ENCODE measurements at regions not wholly inside any gene's neighbourhood (a gene's known extent, or its start where the extent isn't known, plus 50 kb on each side); places are given as distances from the start of the nearest gene placed in this dataset.
A peak's percentile ranks its signal among the peaks of the same experiment; 100 is the strongest.
"Not testable (repeated sequence)": the region's sequence is repeated elsewhere in the genome, so short reads cannot be mapped to it uniquely, and the experiment has no call there.

DNA sequence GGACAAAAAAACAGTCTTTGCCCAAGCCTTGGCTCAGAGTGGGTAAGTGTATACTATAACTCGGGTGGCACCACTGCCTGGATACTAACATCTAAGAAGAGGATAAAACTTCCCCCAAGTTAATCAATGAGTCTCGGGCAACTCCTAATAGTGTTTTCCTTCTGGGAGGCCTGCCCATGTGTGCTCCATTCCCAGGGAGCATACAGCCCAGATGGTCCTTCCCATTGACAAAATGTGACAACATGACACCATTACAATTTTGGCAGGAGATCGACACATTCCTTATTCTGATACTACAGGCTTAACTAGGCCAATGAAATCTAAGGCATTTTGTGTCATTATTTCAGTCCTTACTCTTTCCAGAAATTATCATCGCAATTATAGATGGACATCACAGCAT lies 52.7 kb upstream of the CRIM1 start:
- DNase-seq (ENCODE audit: low spot score): no peak

DNA sequence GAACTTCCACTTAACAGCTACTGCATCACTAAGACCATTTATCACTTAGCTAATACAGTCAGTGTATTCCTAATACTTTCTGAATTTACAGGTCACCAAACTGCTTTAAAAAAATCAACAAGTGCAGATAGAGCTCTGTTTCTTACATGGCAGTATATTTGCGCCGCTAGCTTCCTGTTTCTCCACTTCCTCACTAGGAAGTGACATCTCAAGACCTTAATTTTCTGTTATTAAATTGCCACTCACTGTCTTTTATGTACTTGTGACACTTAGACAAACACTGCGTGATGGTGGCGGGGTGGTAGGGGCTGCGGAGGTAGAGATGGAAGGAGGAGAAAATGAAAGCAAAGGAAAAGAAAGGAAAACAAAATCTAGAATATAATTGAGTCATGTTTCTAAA lies 53.7 kb upstream of the CRIM1 start:
- no peak for DNase-seq (ENCODE audit: low spot score)

DNA sequence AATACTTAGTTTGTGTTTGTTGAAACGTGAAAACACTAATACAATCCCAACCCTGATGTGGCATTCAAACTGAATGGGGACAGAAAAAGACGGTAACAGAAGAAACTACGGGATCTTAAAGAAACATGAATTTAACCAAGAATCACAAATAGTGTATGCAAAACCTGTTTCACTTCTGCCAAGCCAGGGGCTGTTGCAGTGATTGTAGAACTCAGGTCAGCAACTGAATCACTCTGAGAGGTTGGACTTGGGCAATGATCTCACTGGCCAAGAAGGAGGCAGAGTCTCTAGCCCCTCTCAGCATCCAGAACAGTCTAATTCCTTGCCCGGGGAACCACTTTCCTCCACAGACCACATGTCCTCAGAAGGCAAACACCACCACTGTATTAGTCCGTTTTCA lies 54.9 kb upstream of the CRIM1 start:
- no peak for DNase-seq (ENCODE audit: low spot score)

DNA sequence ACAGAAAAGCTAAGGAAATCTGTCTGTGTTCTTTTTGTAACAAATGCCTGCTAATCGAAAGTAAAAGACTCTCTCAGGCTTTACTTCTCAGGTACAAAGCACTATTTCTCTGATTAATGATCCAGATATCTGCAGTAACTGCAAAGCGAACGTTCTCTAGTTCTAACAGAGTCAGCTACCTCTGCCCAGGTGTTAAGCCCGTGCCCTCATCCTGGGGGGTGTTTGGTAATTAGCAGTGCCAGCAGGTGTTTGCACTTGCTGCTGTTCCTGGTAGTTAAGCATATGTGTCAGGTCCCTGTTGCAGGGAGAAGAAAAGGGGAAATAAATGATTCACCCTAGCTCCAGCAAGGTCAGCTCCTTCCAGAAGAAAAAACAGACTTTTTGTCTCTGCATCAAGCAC lies 58.8 kb upstream of the CRIM1 start:
- DNase-seq (ENCODE audit: low spot score): no peak

DNA sequence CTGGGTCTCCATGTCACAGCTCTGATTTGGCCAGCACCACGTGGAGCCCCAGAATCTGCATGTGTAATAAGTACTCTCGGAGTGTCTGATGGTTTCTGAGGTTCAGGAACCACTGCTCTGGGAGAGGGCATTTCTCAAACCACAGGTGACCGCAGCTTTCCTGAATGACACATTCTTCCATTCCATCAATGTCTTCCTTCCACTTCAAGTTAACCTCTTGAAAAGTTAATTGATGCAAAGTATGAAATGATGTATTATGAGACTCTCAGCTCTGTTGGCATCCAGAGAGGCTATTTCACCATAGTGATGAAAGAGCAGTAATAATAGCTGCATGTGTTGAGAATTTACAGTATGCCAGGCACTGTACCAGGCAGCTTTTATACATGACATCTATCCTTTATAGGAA lies 61.3 kb upstream of the CRIM1 start:
- DNase-seq (ENCODE audit: low spot score): no peak

DNA sequence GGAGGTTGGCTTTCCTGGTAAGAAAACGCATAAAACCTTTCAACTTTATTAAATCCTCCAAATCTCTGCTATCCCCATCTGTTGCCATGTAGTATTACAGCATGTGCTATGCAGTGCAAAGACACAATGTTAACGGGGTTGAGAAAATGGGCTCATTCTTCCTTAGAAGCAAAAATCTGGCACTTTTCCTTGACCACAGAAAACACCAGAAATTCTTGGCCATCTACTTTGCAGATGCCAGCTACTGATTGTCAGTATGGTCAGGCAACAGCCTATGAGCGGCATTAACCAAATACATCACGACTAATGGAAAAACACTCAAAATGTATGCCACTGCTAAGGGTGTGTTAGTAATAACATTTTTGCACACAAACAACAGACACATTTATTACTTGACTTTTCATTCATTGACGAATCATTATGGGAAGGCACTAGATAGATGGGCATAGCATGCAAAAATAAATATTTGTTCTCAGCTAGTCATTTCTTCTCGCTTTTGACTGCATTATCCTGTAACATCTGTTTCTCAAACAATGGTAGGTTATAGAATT lies 65.2 kb upstream of the CRIM1 start:
- peak; percentile 39 for DNase-seq (ENCODE audit: low spot score)

DNA sequence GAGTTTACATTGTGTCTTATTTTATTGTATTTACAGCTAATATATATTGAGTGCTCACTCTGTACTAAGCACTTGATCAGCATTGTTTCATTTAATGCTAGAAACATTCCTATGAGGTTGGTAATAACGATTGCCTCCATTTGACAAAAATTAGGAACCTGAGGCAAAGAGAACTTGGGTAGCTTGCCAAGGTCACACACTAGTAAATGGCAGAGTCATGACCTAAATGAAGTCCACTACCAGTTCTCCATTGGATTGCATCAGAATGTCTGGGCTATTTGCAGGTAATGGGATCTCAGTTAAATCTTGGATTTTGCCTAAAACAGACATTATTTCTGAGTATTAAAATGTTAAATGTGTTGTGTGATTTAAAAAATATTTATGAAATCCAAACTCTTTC lies 65.8 kb upstream of the CRIM1 start:
- DNase-seq (ENCODE audit: low spot score): no peak

DNA sequence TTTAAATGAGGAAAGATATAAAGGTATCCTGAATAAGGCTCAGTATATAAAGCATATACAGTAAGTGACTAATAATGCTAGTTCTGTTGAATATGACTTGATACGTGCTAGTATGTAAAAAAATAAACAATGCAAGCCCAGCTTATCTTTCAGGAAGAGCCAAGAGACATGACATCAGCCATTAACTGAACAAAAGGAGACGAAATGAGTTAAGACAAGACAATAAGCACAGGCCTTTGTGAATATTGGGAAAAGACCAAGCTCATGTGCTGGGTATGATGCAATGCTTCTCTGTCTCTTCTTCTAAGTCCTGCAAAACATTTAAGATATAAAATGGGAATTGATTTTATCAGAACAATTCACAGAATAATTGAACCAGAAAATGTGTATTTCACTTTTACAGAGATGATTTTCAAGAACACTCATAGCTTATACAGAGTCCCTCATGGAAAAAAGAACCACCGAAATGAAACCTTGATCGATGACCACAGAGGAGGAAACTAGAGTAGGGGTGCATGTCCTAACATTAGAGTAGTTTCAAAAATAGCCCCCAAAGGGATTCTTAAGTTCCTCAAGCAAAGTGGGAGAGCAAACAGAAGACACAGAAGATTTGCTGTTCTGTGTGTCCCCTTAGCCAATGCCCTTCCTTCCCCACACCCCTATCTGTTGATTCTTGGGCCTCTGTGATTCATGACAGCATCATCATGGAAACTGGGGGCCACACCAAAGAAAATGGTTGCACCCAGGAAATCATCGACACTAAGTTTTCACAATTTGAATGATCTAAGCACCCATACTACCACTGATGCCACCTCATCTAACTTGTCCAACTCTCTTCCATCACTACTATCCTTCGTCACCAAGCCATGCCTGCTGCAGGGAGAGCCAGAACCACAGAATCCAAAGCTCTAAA lies 68.0 kb upstream of the CRIM1 start:
- no peak for DNase-seq (ENCODE audit: low spot score)

DNA sequence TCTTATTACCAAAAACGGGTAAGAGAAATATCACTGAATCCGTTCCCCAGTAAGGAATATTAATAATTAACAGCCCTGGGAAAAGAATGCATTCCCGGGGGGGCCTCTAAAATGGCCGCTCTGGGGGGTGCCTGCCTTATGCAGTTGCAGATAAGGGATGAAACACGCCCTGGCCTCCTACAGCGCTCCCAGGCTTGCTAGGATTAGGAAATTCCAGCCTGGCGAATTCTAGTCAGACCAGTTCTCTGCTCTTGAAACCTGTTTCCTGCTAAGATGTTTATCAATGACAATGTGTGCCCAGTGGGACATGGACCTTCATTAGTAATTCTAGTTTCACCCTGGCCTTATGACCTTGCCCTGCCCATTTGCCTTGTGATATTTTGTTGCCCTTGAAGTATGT lies 76.1 kb upstream of the CRIM1 start:
- not testable (repeated sequence) for DNase-seq (ENCODE audit: low spot score)

DNA sequence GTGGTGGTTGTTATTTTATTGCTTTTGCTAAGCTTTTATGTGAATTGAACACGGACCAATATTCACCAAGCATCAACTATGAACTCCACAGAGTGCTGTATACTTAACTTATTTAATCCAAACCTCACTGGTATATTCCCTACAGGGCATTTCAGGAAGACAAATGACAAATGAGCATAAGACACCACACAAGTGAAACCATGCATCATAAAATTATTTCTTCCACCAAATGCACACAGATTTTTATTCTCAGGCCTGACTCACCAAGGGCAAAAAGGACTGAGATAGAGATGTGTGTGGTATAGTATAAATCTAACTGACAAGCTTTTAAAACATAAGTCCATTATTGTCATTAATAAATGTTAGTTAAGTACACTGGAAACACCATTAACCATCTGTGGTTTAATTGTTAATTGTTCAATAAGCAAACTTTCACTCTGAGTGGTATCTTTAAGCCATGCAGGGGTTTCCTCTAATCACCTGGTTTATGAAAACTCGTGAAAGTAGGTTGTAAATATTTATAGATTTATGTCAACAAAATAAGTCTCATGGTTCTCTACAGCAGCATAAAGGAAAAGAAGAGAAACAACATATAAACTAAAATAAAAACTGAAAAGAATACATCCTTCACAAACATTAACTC lies 77.6 kb upstream of the CRIM1 start:
- DNase-seq (ENCODE audit: low spot score): no peak

DNA sequence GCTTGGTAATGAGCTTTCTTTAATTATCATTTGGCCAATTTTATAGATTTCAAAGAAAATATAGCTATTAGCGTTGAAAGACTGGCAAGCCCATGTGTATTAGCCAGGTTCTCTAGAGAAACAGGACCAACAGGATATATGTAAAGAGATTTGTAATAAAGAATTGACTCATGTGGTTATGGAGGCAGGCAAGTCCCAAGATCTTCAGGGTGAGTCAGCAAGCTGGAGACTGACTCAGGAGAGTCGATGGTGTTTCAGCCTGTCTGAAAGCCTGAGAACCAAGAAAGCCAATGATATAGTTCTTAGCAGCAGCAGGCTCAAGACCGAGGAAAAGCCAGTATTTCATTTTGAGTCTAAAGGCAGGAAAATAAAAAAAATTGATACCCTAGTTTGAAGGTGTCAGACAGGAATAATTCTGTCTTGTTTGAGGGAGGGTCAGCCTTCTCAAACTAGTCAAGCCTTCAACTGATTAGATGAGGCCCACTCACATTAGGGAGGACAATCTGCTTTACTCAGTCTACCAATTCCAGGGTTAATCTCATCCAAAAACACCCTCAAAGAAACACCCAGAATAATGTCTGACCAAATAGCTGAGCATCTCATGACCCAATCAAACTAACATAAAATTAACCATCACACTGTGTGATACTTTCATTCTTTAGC lies 78.3 kb upstream of the CRIM1 start:
- no peak for DNase-seq (ENCODE audit: low spot score)

DNA sequence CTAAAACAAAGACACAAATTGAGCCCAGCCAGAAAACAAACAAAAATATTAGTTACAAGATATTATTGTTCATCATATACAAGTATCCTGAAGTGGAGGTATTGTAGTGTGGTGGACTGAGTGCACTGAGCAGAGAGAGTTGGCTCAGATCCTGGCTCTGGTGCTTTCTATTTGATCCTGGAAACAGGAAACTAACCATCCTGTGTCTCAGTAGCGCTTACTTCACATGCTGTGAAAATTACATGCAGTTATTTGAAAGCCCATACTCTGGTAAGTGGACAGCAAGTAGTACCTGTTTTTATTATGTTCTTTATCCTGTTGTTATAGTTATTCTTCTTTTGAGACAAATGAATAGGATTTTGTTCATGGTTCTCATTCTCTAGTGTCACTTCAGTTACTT lies 84.3 kb upstream of the CRIM1 start:
- no peak for DNase-seq (ENCODE audit: low spot score)

DNA sequence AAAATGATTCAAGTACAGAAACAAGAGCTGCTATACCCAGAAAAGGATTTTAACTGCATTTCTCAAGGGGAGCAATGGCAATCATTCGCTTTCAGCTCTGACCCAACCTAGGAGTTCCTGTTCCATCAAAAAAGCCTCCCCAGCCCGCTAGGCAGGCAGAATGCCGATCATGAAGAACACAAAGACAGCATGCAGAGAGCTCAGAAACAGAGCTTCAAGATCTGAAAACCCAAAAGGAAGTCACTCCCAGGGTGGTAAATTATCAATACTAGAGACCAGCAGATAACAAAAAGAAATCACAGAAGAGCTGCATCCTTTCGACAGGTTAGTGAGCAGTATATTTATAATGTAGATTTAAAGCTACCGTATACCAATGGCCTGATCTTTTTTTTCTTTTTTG lies 84.8 kb upstream of the CRIM1 start:
- DNase-seq (ENCODE audit: low spot score): no peak

DNA sequence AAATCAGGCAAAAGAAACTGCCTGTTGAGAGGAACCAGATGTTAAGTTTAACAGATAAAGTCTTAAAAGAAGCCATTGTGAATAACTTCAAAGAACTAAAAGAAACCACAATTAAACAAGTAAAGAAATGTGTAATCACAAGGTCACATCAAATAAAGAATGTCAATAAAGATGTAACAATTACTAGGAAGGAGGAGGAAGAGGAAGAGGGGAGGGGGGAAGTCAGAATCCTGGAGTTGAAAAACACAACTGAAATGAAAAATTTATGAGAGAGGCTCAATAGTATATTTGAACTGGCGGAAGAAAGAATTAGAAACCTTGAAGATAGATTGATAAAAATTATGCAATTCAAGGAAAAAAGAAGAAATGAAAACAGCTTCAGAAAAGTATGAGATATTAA lies 88.4 kb upstream of the CRIM1 start:
- DNase-seq (ENCODE audit: low spot score): no peak

DNA sequence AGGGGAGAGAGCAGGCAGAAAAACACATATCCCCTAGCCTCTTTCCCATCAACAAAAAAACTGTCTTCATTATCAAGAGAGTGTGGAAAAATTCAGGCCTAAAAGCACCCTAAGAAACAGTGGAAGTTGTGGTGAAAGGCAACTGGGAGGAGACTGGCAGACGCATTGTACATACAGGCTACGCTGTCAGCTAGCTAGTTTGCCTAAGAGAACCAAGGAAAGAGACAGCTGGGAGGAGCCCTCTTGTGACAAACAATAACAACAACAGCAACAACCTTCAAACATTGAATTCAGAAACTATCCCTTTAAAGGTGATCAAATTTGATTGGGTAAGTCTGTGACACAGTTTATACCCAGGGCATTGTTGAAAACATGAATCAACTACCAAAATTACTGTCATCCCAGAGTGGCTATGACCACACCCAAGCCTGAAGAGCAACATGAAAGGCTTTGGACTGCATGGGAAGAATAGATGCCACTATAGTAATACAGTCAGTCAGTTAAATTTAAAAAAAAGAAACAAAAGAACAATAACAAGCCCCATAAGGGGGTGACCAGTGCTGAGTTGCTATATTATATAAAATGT lies 88.9 kb upstream of the CRIM1 start:
- no peak for DNase-seq (ENCODE audit: low spot score)

DNA sequence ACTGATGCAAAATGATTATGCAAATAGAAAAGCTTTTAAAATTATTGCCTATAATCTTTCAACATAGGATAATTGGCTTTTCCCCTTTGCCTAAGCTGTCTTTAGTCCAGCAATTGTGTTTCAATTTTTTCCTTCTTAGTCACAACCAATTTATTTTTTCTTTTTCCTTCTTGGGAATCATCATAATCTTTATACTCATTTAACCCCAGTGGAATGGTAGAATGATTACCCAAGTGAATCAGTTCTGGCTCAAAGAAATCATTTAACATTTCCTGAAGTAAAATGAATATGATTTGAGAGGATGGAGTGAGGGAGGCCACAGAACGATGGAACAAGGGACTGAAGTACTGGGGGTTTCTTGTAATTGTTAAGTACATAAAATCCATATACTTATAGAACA lies 93.0 kb upstream of the CRIM1 start:
- DNase-seq (ENCODE audit: low spot score): no peak

DNA sequence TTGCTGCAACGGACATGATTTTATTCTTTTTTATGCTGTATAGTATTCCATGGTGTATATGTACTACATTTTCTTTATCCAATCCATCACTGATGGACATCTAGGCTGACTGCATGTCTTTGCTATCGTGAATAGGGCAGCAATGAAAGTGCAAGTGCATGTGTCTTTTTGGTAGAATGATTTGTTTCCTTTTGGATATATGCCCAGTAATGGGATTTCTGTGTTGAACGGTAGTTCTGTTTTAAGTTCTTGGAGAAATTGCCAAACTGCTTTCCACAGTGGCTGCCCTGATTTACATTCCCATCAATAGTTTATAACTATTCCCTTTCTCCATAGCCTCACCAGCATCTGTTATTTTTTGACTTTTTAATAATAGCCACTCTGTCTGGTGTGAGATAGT lies 99.7 kb upstream of the CRIM1 start:
- no peak for DNase-seq (ENCODE audit: low spot score)

DNA sequence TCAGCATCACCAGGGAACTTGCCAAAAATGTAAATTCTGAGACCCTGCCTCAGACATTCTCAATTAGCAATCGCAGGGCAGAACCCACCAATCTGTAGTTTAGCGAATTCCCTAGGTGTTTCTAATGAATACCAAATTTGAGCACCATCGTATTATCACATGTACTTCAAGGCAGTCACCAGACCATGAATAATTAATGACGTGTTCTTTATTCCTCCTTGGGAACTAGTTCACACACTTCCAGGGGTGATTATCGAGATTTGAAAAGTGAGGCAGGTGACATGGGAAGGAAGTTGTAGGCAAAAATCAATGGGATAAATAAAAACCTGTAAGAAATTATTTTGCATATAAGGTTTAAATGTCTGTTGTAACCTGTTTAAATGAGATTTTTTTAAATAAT lies 102.5 kb upstream of the CRIM1 start:
- DNase-seq (ENCODE audit: low spot score): no peak

DNA sequence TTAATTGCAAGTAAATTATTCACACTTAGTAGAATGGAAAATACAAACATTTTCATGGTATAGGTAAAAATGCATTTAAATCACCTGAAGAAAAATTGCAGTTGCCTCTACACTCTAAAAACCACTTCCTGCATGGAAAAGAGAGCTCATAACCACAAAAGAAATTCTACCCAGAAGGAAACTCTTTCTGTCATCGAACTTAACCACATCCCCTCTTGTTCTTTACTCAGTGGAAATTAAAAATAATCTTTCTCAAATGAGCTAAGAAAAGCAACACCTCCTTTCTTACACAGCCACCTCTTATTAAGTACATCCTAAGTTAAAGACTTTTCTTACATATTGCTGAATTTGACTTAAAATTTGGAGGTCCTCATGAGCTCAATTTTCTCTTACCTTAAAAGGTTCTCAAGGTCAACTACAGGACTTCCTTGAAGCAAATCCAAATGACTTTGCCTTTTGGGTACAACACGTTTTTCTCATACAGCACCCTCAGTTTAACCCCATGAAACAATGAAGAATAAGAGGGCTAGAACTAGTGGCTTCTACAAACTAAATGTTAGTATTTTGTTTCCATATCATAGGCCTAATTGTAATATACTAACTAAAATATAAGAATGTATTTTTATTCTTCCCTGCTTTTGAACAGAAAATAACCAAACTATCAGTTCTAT lies 109.1 kb upstream of the CRIM1 start:
- DNase-seq (ENCODE audit: low spot score): no peak

DNA sequence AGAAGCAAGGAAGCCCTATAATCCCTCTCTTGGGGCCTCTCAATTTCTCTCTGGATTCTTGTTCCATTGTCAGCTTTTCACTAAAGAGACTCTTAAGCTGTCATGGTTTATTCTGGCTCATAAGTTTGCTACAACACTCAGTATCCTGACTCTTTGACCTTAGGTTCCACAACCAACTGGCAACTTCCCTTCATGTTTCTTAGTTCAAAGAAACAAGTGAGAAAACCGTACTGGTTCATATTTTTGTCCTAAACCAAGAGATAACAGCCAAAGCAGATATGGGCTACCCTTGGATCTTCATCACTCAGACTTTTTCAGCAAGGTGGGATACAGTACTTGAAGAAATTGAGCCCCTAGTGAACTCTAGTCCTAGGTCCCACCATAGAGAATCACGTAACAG lies 109.9 kb upstream of the CRIM1 start:
- DNase-seq (ENCODE audit: low spot score): no peak

DNA sequence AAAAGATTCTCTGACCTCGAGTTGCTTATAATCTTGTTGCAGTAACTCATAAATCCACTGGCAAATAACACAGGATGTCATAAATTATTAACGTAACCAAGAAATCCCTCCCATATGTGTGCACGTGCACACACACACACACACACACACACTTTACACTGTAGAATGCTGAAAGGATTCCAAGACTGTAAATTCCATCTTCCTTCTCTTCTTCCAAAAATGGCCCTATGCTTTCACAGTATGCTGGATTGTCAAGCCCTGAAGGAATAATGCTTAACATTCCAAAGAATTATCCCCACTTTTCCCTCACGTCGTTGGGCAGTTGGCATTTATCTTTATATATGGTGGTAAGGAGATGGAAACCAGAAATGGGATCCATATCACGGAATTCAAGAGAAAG lies 117.5 kb upstream of the CRIM1 start:
- DNase-seq (ENCODE audit: low spot score): no peak

DNA sequence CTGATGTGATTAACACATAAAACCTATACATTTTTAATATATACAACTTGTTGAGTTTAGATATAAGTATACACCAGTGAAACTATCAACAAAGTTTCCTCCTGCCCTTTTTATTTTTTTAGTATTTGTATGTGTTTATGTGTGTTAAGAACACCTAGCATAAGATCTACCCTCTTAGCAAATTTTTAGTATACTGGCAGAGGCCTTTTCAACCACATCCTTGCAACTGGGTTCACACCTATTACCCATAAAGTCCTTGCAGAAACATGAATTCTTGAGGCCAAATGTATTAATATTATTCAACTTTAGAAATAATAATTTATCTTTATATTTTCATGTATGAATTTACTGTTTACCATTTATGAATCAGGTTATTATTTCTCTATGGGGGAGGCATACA lies 119.7 kb upstream of the CRIM1 start:
- DNase-seq (ENCODE audit: low spot score): no peak
